ENCODE measurements at regions not wholly inside any gene's neighbourhood (a gene's known extent, or its start where the extent isn't known, plus 50 kb on each side); places are given as distances from the start of the nearest gene placed in this dataset.

DNA sequence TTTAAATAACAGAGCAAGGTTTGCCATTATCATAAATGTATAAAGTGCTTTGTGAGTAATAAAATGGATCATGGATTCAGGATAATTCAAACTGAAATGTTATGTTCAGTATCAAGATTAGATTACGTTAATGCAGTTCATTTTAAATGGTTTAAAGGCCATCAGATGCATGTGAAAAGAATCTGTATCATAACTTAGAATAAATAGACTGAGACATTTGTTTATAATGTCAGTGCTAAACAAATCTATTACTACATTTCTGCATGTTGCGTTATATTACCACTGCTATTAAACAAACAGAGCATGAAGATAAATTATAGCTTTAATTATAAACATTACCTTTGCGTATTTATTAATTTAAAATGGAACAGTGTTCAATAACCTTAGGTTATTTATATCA lies 160.2 kb downstream of the TOX3 start:
- TF ChIP-seq GATA2 (IDR thresholded peaks at IDR 0.05; ENCODE audit: low read depth, low read length) (no peak), GATA3 (IDR thresholded peaks at IDR 0.05; ENCODE audit: low read depth, low read length) (no peak)

DNA sequence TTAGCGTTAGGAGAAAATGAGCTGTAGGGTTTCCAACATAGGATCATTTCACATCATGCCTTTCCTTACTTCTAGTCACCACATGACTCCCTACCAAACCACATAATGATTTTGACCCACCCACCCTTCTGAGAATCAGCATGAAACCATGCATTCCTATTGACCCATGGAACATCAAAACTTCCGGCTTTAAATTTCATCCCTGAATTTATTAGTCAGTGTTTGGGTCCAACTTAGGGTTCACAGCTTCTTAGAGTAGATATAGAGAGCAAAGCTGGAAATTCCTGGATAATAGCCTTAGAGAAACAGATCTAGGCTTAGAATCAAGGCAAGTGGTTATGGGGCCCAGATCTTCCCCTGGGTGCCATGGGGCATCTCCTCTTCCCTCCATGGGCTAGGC lies 162.6 kb downstream of the TOX3 start:
- TF ChIP-seq GATA3 (IDR thresholded peaks at IDR 0.05; ENCODE audit: low read depth, low read length) = no peak
- no peak for TF ChIP-seq GATA2 (IDR thresholded peaks at IDR 0.05; ENCODE audit: low read depth, low read length)

DNA sequence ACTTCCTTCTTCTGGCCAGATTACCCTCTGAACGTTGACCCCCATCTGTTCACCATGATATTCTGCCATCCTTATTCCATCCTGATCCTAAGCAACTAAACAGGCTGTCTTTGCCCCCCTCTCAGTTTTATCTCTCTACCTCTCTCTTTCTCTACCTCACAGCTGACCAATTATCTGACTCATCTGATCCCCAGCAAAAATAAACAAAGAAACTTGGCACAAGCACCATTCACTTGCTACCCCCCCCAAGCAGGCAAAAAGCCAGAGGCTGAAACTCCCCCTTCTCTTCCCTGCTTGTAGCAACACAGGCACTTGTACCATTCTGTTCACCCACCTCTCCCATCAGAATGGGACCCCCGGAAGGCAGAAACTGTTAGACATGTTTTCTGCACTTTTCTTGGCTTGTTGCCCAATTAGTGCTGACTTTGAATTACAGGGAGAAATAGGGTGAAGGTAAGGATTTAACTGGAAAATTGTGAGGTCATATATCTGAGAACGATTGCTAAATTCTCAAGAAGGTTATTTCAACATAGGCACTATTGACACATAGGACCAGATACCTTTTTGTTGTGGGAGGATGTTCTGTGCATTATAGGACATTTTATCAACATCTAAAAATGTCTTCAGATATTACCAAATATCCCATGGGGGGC lies 163.2 kb downstream of the TOX3 start:
- TF ChIP-seq GATA3 (IDR thresholded peaks at IDR 0.05; ENCODE audit: low read depth, low read length) (no peak), GATA2 (IDR thresholded peaks at IDR 0.05; ENCODE audit: low read depth, low read length) (no peak)

DNA sequence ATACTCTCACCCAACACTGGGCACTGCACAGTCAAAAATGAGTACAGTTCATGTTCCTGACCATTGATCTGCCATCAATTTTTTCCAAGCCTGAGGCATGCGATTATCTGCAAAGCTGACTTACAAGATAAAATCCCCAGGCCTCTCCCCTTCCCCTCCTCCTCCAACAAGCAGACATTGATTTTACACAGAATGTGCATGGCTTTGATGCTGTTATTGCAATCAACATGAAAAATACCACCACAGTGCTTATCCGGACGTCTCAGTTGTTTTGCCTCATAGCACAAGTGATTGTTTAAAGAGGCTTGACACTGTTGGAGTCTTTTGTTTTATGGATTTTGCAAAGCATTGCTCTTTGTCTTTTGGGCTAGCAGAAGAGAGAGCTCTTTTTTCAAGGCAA lies 163.8 kb downstream of the TOX3 start:
- no peak for TF ChIP-seq GATA3 (IDR thresholded peaks at IDR 0.05; ENCODE audit: low read depth, low read length)
- TF ChIP-seq GATA2 (IDR thresholded peaks at IDR 0.05; ENCODE audit: low read depth, low read length) = no peak

DNA sequence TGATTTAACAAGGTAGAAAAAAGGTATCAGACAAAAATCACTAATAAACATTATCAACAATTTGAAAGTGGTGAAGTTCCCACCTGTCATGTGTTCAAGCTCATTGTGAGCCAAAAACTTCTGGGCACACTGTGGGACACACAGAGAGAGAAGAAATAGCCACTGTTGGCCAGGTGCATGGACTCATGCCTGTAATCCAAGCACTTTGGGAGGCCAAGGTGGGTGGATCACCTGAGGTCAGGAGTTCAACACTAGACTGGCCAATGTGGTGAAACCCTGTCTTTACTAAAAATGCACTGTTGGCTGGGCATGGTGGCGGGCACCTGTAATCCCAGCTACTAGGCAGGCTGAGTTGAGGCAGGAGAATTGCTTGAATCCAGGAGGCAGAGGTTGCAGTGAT lies 167.4 kb downstream of the TOX3 start:
- TF ChIP-seq GATA2 (IDR thresholded peaks at IDR 0.05; ENCODE audit: low read depth, low read length) (no peak), GATA3 (IDR thresholded peaks at IDR 0.05; ENCODE audit: low read depth, low read length) (no peak)

DNA sequence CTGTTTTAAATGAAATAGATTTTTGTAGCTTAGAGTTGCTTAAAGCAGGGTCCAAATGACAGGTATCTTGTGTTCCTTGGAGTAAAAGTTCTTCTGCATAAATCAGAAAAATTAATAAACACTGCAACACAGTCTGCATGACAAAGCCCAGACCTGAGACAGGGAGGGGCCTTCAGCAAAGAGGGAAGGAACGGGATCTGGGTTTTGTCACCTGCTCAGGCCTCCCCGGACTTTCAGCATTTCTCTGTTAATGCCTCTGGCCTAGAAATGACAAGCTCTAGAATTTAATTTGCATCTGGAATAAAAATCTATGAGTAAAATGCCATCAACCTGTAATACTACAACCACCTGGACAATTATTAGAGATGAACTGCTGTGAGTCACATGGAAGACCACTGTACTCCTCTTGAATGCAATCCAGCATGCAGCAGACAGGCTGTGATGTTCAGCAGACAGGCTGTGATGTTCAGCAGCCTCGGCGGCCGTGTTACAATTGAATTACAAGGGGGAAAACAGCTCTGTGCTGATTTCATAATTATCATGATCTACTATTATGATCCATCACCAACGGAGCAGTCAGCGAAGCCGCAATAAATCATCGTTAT lies 170.2 kb downstream of the TOX3 start:
- no peak; the same call in 1 of the 2 replicates for TF ChIP-seq GATA2 (IDR thresholded peaks at IDR 0.05; ENCODE audit: low read depth, low read length)
- TF ChIP-seq GATA3 (IDR thresholded peaks at IDR 0.05; ENCODE audit: low read depth, low read length) = no peak

DNA sequence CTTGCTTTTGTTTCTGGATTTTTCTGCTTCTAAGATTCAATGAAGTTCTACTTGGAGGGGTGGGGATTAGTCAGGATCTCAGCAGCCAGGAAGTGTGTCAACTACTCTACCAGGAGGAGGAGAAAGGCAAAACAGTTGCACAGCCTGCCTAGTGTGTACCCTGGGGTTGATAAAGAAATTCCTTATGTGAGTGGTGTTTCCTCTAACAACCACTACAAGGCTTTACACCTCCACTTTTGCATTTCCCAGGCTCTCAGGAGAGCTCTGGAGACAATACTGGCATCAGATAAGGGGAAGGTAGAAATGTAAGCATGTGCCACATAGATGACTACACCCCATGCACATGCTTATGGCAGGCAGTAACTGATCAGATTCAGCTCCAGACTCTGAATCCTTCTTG lies 174.6 kb downstream of the TOX3 start:
- no peak for TF ChIP-seq GATA3 (IDR thresholded peaks at IDR 0.05; ENCODE audit: low read depth, low read length)
- no peak for TF ChIP-seq GATA2 (IDR thresholded peaks at IDR 0.05; ENCODE audit: low read depth, low read length)

DNA sequence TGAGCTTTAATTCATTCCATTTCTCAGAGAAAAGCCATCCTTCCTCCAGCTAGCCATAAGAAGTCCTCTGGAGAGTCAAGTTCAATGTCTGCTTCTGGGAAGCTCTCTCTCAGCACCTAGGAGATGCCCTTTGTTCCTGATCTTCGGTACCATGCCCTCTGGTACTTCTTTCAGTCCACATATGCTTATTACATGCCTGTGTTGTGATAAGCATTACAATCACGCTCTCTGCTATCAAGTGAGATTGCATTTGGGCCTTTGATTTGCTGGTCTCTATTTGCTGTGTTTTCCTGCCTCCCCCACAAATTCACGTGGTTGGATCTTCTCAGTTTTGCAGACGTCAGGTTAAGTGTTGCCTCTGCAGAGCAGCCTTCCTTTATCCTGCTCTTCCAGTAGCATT lies 178.1 kb downstream of the TOX3 start:
- TF ChIP-seq GATA2 (IDR thresholded peaks at IDR 0.05; ENCODE audit: low read depth, low read length) = no peak
- no peak for TF ChIP-seq GATA3 (IDR thresholded peaks at IDR 0.05; ENCODE audit: low read depth, low read length)

DNA sequence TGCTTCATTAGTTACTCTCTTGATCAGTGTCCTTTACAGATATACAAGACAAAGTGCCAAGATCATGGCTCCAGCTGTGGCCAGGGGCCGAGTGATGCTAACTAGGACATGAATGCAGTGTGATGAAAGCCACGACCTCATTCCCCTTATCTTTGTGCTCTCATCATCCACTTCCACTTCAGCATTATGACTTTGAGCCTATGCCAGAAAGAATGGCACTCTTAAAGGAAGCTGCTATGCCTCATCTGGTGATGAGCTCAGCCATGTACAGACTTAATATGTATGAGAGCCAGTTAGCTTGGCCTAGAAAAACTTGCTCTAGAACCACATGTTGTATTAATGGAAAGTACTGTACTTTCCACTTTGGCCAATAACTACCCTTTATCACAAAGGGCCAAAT lies 179.1 kb downstream of the TOX3 start:
- TF ChIP-seq GATA3 (IDR thresholded peaks at IDR 0.05; ENCODE audit: low read depth, low read length) (no peak), GATA2 (IDR thresholded peaks at IDR 0.05; ENCODE audit: low read depth, low read length) (no peak)

DNA sequence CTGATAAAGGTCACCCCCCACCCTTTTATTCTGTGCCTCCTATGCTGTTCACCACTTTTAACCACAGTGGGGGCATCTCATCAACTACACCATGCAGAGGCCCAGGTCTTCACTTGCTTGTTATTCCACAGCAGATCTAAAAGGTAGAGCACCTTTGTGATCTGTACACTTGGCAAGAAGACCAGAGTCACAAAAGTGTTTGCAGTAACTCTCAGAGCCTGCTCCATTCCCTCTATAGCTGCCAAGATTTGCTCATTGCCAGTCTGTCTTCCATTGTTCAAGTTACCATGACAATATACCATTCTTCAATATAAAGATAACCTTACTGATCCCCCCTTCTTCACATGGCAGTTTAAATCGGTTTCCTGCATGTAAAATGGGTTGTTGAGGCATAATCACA lies 180.0 kb downstream of the TOX3 start:
- TF ChIP-seq GATA3 (IDR thresholded peaks at IDR 0.05; ENCODE audit: low read depth, low read length) (no peak), GATA2 (IDR thresholded peaks at IDR 0.05; ENCODE audit: low read depth, low read length) (no peak)

DNA sequence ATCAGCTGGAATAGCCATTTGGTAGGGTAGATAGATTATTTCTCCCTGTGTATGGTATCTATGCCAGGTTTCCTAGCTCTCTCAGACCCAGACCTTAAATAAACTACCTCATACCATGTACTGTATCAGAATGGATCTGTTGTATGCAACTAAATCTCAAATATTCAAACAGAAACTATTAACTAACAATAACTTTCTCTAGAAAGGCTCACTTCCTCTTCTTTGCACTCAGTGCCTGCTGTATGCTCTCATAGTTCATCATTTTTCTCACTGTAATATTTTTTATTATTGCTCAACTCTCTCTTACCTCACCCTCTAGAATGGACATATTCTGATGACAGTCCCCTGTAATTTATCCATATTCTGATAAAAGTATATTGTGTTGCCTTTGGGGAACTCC lies 182.4 kb downstream of the TOX3 start:
- TF ChIP-seq GATA2 (IDR thresholded peaks at IDR 0.05; ENCODE audit: low read depth, low read length) = no peak
- no peak for TF ChIP-seq GATA3 (IDR thresholded peaks at IDR 0.05; ENCODE audit: low read depth, low read length)

DNA sequence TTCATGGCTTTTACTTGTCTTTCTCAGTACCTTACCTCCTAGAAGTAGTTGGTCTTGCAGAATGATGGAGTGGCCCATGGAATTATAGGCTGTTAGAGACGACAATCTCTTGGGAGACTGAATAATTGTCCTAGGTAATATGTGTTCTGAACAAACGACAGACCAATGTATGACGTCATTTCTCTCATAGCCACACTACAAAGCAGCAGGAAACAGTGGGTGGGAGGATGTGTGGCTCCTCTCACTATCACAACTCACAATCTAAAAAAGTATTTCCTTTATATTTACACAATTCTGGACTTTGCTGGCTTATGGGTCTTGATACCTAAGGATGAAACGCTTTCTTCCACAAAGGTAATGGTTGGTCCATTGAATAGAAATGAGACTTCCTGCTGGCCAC lies 183.9 kb downstream of the TOX3 start:
- TF ChIP-seq GATA2 (IDR thresholded peaks at IDR 0.05; ENCODE audit: low read depth, low read length) = no peak
- no peak for TF ChIP-seq GATA3 (IDR thresholded peaks at IDR 0.05; ENCODE audit: low read depth, low read length)

DNA sequence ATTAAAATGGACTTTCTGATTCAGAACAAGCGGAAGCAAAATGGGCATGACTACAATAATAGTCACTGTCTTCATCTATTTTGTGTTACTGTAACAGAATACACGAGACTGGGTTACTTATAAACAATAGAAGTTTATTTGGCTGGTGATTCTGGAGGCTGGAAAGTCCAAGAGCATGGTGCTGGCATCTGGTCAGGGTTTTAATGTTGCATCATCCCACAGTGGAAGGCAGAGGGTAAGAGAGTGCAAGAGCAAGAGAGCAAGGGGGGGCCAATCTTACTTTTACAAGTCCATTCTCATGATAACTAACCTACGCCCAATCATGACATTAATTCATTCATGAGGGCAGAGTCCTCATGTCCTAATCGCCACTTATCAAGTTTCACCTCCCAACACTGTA lies 189.2 kb downstream of the TOX3 start:
- no peak for TF ChIP-seq GATA2 (IDR thresholded peaks at IDR 0.05; ENCODE audit: low read depth, low read length)
- TF ChIP-seq GATA3 (IDR thresholded peaks at IDR 0.05; ENCODE audit: low read depth, low read length) = no peak

DNA sequence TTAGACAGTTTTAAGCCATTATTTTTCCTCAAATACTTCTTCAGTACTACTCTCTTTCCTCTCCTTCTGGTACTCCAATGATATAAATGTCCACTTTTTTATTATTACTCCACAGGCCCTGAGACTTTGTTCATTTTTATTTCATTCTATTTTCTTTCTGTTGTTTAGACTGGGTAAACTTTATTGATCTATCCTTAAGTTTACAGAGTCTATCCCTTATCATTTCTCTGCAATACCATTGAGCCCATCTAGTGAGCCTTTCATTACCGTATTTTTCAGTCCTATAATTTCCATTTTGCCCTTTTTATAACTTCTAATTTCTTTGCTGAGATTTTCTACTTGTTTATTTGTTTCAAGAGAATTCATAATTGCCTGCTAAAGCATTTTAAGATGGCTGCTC lies 193.7 kb downstream of the TOX3 start:
- no peak for TF ChIP-seq GATA3 (IDR thresholded peaks at IDR 0.05; ENCODE audit: low read depth, low read length)
- no peak for TF ChIP-seq GATA2 (IDR thresholded peaks at IDR 0.05; ENCODE audit: low read depth, low read length)

DNA sequence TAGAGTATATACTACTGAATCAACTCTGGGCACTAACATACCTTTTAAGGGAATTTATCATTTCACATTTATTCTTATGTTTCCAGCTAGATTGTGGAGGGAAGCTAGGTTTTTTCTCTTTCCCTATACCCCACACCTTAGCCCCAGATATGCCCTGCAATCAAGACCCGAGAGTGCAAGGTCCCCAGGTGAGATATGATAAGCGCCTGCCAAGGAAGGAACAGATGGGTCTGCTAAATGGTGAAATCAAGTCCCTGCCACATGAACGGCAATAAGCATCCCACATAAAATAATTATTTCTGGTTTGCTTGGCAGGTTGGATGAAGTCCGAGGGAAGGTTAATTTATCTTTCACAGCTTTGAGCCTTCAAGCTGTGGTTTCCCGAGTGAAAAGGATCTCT lies 195.5 kb downstream of the TOX3 start:
- TF ChIP-seq GATA3 (IDR thresholded peaks at IDR 0.05; ENCODE audit: low read depth, low read length) (no peak), GATA2 (IDR thresholded peaks at IDR 0.05; ENCODE audit: low read depth, low read length) (no peak)

All from SH-SY5Y (cell line).